KMS-11 (cell line): ENCODE measurements at regions not wholly inside any gene's neighbourhood (a gene's known extent, or its start where the extent isn't known, plus 50 kb on each side); places are given as distances from the start of the nearest gene placed in this dataset.

Source experiments
- H2AFZ ChIP-seq: fragments of 200-600 bp; sonication (generic); 2 replicates; pipeline ENCODE4 v1.6.1; 2016; ENCODE audit warnings: antibody characterized with exemption, mixed run types, low read depth
- H3K27ac ChIP-seq: fragments of 200-600 bp; sonication (generic); 2 replicates; pipeline ENCODE4 v1.6.1; 2016; ENCODE audit warnings: mild to moderate bottlenecking, mixed run types
- H3K27me3 ChIP-seq: fragments of 200-600 bp; sonication (generic); 2 replicates; pipeline ENCODE4 v1.6.1; 2017; ENCODE audit warnings: mild to moderate bottlenecking, low read depth, mixed run types, moderate library complexity; ENCODE audit not compliant: insufficient read depth
- H3K36me3 ChIP-seq: fragments of 200-600 bp; sonication (generic); 2 replicates; pipeline ENCODE4 v1.6.1; 2017; ENCODE audit warnings: mild to moderate bottlenecking, mixed run types; ENCODE audit not compliant: insufficient read depth
- H3K4me1 ChIP-seq: fragments of 200-600 bp; sonication (generic); 2 replicates; pipeline ENCODE4 v1.6.1; 2016; ENCODE audit warnings: mild to moderate bottlenecking, low read depth, mixed run types; ENCODE audit not compliant: poor library complexity, severe bottlenecking
- H3K4me2 ChIP-seq: fragments of 200-600 bp; sonication (generic); 2 replicates; pipeline ENCODE4 v1.7.0; 2016; ENCODE audit warnings: mild to moderate bottlenecking, mixed run types
- H3K4me3 ChIP-seq: fragments of 200-600 bp; sonication (generic); IDR thresholded peaks from 2 replicates; pipeline ENCODE4 v1.6.1; 2017; ENCODE audit warnings: low read depth, low read length, mixed read lengths; ENCODE audit not compliant: insufficient read depth
- H3K79me2 ChIP-seq: fragments of 200-600 bp; sonication (generic); 2 replicates; pipeline ENCODE4 v1.6.1; 2016; ENCODE audit warnings: low read depth, mixed run types; ENCODE audit not compliant: insufficient read depth
- H3K9ac ChIP-seq: fragments of 200-600 bp; sonication (generic); 2 replicates; pipeline ENCODE4 v1.6.1; 2016; ENCODE audit warnings: mild to moderate bottlenecking, mixed run types
- H4K20me1 ChIP-seq: fragments of 200-600 bp; sonication (generic); 2 replicates; pipeline ENCODE4 v1.6.1; 2016; ENCODE audit warnings: mild to moderate bottlenecking, mixed run types; ENCODE audit not compliant: insufficient read depth
- TF ChIP-seq, protein P1 (sequence below): fragments of 200-600 bp; sonication (generic); conservative IDR thresholded peaks from 2 replicates; pipeline ENCODE4 v1.6.1; 2017; ENCODE audit warnings: low read depth, mild to moderate bottlenecking, antibody characterized with exemption, low read length, moderate library complexity, mixed read lengths

- TF ChIP-seq, protein P1, sequence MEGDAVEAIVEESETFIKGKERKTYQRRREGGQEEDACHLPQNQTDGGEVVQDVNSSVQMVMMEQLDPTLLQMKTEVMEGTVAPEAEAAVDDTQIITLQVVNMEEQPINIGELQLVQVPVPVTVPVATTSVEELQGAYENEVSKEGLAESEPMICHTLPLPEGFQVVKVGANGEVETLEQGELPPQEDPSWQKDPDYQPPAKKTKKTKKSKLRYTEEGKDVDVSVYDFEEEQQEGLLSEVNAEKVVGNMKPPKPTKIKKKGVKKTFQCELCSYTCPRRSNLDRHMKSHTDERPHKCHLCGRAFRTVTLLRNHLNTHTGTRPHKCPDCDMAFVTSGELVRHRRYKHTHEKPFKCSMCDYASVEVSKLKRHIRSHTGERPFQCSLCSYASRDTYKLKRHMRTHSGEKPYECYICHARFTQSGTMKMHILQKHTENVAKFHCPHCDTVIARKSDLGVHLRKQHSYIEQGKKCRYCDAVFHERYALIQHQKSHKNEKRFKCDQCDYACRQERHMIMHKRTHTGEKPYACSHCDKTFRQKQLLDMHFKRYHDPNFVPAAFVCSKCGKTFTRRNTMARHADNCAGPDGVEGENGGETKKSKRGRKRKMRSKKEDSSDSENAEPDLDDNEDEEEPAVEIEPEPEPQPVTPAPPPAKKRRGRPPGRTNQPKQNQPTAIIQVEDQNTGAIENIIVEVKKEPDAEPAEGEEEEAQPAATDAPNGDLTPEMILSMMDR: no peak
- Histone ChIP-seq H3K36me3 (no peaks in the 10 kb centered on the region), H3K79me2 (no peaks in the 10 kb centered on the region), H3K4me3 (no peak overlapping the region), H2AFZ (no peak overlapping the region), H3K4me1 (no peaks in the 10 kb centered on the region), H4K20me1 (no peaks in the 10 kb centered on the region), H3K9ac (no peak overlapping the region), H3K27ac (no peak overlapping the region), H3K27me3 (peaks cover 3% of the 10 kb centered on the region), H3K4me2 (no peak overlapping the region)
These were observed 295.0 kb upstream of the HDAC4 start for GRCh38 chr2:239695728-239696240.

GRCh38 chr2:239695106-239695727 is 294.4 kb upstream of the HDAC4 start:
- Histone ChIP-seq H3K4me3 (no peak overlapping the region), H3K27ac (no peak overlapping the region), H2AFZ (no peak overlapping the region), H3K79me2 (no peaks in the 10 kb centered on the region), H3K27me3 (peaks cover 3% of the 10 kb centered on the region), H4K20me1 (no peaks in the 10 kb centered on the region), H3K9ac (no peak overlapping the region), H3K36me3 (no peaks in the 10 kb centered on the region), H3K4me1 (no peaks in the 10 kb centered on the region), H3K4me2 (no peak overlapping the region)
- TF ChIP-seq, protein P1: no peak

DNA sequence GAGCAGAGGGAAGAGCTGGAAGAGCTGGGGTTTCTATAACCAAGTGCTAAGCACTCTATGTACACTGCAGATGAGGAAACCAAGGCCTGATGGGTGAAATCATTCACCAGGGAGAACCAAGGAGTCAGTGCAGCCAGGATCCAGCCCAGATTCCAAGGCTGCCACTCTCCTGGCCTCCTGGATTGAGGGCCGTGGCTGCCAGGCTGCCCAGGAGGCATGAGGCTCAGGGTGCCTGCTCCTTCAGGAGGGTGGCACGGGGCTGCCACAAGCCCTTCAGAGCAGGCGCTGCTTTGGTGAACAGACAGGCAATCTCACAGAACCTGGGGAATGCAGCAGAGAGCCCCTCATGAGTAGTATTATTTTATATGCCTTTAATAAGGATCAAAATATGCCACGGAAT is 293.7 kb upstream of the HDAC4 start:
- TF ChIP-seq, protein P1: no peak
- H3K27me3 ChIP-seq: peaks cover 3% of the 10 kb centered on the region

GRCh38 chr2:239693761-239694415 is 293.1 kb upstream of the HDAC4 start:
- Histone ChIP-seq H2AFZ (no peak overlapping the region), H3K79me2 (no peaks in the 10 kb centered on the region), H3K4me1 (no peaks in the 10 kb centered on the region), H4K20me1 (no peaks in the 10 kb centered on the region), H3K9ac (no peak overlapping the region), H3K27me3 (peaks cover 3% of the 10 kb centered on the region), H3K4me2 (no peak overlapping the region), H3K27ac (no peak overlapping the region), H3K36me3 (no peaks in the 10 kb centered on the region), H3K4me3 (no peak overlapping the region)
- TF ChIP-seq, protein P1: no peak

More for the DNA sequence above, 293.7 kb upstream of the HDAC4 start:
- no peak overlapping the region for H2AFZ ChIP-seq
- no peaks in the 10 kb centered on the region for H3K4me1 ChIP-seq
- no peak overlapping the region for H3K4me2 ChIP-seq
- no peaks in the 10 kb centered on the region for H3K36me3 ChIP-seq
- no peaks in the 10 kb centered on the region for H4K20me1 ChIP-seq
- no peaks in the 10 kb centered on the region for H3K79me2 ChIP-seq
- H3K4me3 ChIP-seq: no peak overlapping the region
- H3K27ac ChIP-seq: no peak overlapping the region
- no peak overlapping the region for H3K9ac ChIP-seq
